ENCODE measurements at regions not wholly inside any gene's neighbourhood (a gene's known extent, or its start where the extent isn't known, plus 50 kb on each side); places are given as distances from the start of the nearest gene placed in this dataset.
"Not testable (repeated sequence)": the region's sequence is repeated elsewhere in the genome, so short reads cannot be mapped to it uniquely, and the experiment has no call there.

DNA sequence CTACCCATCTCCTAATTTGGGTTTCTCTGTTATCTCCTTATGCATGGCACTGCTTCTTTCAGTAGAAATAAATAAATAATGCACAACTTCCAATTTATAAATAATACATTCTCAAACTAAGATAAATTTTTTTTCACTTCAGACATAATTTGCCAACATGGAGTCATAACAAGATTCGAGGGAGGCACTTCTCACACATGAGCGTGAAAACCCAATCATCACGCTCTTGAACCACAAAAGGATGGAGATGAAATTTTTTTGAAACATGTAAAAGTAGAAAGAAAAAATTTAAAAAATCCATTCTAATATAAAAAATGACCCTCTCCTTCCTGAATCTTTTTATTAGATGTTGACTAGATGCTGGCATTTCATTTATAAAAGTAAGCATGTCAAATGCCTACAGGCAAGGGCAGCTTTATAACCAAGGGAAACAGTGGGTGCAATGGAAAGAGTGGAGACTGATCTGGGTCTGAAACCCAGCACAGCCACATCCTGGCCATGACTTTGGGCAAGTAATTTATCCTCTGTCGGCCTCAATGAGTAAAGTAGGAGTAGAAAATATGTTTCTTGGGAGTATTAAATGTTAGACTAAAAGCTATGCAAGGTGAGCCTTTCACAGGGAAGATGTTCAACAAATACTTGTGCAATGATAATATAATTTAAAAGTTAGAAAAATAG is 185.0 kb downstream of the STK31 start:
- Mint-ChIP-seq H3K4me3 (peak overlapping the region in 5 of 10 donors; percentile 3 to 59 (median 41)), H3K4me1 (peaks cover 10 to 34% (median 30%) of the 10 kb centered on the region in 7 donors), H3K27ac (peak overlapping the region in 1 of 9 donors; percentile 50), H3K36me3 (no peaks in the 10 kb centered on the region), H3K9me3 (peaks cover 0 to 3% (median 0%) of the 10 kb centered on the region in 11 donors), H3K27me3 (peaks cover 6 to 25% (median 18%) of the 10 kb centered on the region in 5 donors)
- Histone ChIP-seq H3K4me3 (ENCODE audit: low read length) (no peak overlapping the region), H3K27me3 (ENCODE audit: control insufficient read depth in 2 of 2, insufficient read depth in 2 of 2, low read length in 2 of 2) (no peaks in the 10 kb centered on the region), H3K27ac (ENCODE audit: low read depth, low read length) (no peak overlapping the region), H3K9me3 (ENCODE audit: control insufficient read depth in 2 of 3, low read length in 3 of 3) (no peaks in the 10 kb centered on the region), H3K4me1 (ENCODE audit: control insufficient read depth in 2 of 2, insufficient read depth in 2 of 2, low read length in 2 of 2) (peaks cover 4 to 16% of the 10 kb centered on the region in 2 donors), H3K36me3 (ENCODE audit: control insufficient read depth in 2 of 3, insufficient read depth in 3 of 3, low read length in 3 of 3) (no peaks in the 10 kb centered on the region)
- DNase-seq (no peak), ATAC-seq (no peak)
- CTCF ChIA-PET, result no interaction called here
- POLR2A ChIA-PET, result no interaction called here
- intact Hi-C loops (cut with micrococcal nuclease), result no loop called here

DNA sequence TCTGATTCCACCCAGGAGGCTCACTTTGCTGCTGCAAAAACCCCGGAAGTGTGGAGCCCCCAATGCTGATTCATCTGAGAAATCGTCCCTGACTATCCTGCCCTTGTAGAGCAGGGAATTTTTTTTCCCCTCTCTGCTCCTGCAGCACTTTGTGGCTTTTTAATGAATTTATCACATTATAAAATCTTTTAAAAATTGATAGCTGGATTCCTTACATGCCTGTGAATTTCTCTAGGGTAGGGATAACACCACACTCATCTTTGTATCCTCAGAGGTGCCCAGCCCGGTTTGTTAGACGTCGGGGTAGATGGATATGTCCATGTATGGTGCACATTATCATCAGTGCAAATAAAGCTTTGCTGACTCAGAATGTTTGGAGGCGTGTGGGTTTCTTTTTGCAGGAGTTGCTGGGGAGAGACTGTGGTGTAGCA is 185.7 kb downstream of the STK31 start:
- Mint-ChIP-seq H3K27me3 (peaks cover 5 to 24% (median 18%) of the 10 kb centered on the region in 5 donors), H3K36me3 (no peaks in the 10 kb centered on the region), H3K4me3 (no peak overlapping the region), H3K9me3 (peaks cover 0 to 1% (median 0%) of the 10 kb centered on the region in 11 donors), H3K4me1 (peaks cover 10 to 34% (median 30%) of the 10 kb centered on the region in 7 donors), H3K27ac (no peak overlapping the region)
- Histone ChIP-seq H3K27ac (ENCODE audit: low read depth, low read length) (no peak overlapping the region), H3K27me3 (ENCODE audit: control insufficient read depth in 2 of 2, insufficient read depth in 2 of 2, low read length in 2 of 2) (no peaks in the 10 kb centered on the region), H3K4me3 (ENCODE audit: low read length) (no peak overlapping the region), H3K4me1 (ENCODE audit: control insufficient read depth in 2 of 2, insufficient read depth in 2 of 2, low read length in 2 of 2) (peaks cover 4 to 16% of the 10 kb centered on the region in 2 donors), H3K9me3 (ENCODE audit: control insufficient read depth in 2 of 3, low read length in 3 of 3) (no peaks in the 10 kb centered on the region), H3K36me3 (ENCODE audit: control insufficient read depth in 2 of 3, insufficient read depth in 3 of 3, low read length in 3 of 3) (no peaks in the 10 kb centered on the region)
- POLR2A ChIA-PET, result no interaction called here
- no peak for DNase-seq
- no peak for ATAC-seq
- intact Hi-C loops (cut with micrococcal nuclease), result no loop called here
- CTCF ChIA-PET, result no interaction called here

GRCh38 chr7:23898619-23899018 is 188.6 kb downstream of the STK31 start:
- ChIA-PET CTCF (no interaction called here), POLR2A (no interaction called here)
- no peaks in the 10 kb centered on the region for H3K36me3 ChIP-seq (ENCODE audit: control insufficient read depth in 2 of 3, insufficient read depth in 3 of 3, low read length in 3 of 3)
- ATAC-seq (no peak), DNase-seq (no peak)
- peaks cover 0 to 1% (median 0%) of the 10 kb centered on the region in 11 donors for H3K9me3 Mint-ChIP-seq
- H3K27me3 ChIP-seq (ENCODE audit: control insufficient read depth in 2 of 2, insufficient read depth in 2 of 2, low read length in 2 of 2), result no peaks in the 10 kb centered on the region
- H3K4me3 ChIP-seq (ENCODE audit: low read length), result no peak overlapping the region
- intact Hi-C loops (cut with micrococcal nuclease), result no loop called here
- peaks cover 4 to 16% of the 10 kb centered on the region in 2 donors for H3K4me1 ChIP-seq (ENCODE audit: control insufficient read depth in 2 of 2, insufficient read depth in 2 of 2, low read length in 2 of 2)
- H3K4me1 Mint-ChIP-seq, result peaks cover 10 to 25% (median 21%) of the 10 kb centered on the region in 7 donors
- no peaks in the 10 kb centered on the region for H3K36me3 Mint-ChIP-seq
- no peak overlapping the region for H3K4me3 Mint-ChIP-seq
- peaks cover 0 to 35% (median 19%) of the 10 kb centered on the region in 5 donors for H3K27me3 Mint-ChIP-seq
- H3K9me3 ChIP-seq (ENCODE audit: control insufficient read depth in 2 of 3, low read length in 3 of 3), result no peaks in the 10 kb centered on the region
- no peak overlapping the region for H3K27ac Mint-ChIP-seq
- no peak overlapping the region for H3K27ac ChIP-seq (ENCODE audit: low read depth, low read length)

DNA sequence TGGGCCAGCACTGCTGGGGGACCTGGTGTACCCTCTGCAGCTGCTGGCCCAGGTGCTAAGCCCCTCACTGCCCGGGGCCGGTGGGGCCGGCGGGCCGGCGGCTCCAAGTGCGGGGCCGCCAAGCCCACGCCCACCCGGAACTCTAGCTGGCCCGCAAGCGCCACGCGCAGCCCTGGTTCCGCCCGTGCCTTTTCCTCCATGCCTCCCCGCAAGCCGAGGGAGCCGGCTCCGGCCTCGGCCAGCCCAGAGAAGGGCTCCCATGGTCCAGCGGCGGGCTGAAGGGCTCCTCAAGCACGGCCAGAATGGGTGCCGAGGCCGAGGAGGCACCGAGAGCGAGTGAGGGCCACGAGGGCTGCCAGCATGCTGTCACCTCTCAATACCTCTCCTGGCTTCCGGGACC is 194.9 kb downstream of the STK31 start:
- POLR2A ChIA-PET; H3K27me3 ChIP-seq (ENCODE audit: control insufficient read depth in 2 of 2, insufficient read depth in 2 of 2, low read length in 2 of 2); H3K9me3 ChIP-seq (ENCODE audit: control insufficient read depth in 2 of 3, low read length in 3 of 3); H3K9me3 Mint-ChIP-seq; CTCF ChIA-PET; DNase-seq; H3K36me3 Mint-ChIP-seq; H3K36me3 ChIP-seq (ENCODE audit: control insufficient read depth in 2 of 3, insufficient read depth in 3 of 3, low read length in 3 of 3); H3K4me3 ChIP-seq (ENCODE audit: low read length); intact Hi-C loops (cut with micrococcal nuclease); H3K27ac ChIP-seq (ENCODE audit: low read depth, low read length); H3K27ac Mint-ChIP-seq; H3K4me1 ChIP-seq (ENCODE audit: control insufficient read depth in 2 of 2, insufficient read depth in 2 of 2, low read length in 2 of 2); ATAC-seq; H3K4me3 Mint-ChIP-seq; H3K4me1 Mint-ChIP-seq: not testable (repeated sequence)
- peaks cover 5 to 44% (median 25%) of the 10 kb centered on the region in 5 donors for H3K27me3 Mint-ChIP-seq

DNA sequence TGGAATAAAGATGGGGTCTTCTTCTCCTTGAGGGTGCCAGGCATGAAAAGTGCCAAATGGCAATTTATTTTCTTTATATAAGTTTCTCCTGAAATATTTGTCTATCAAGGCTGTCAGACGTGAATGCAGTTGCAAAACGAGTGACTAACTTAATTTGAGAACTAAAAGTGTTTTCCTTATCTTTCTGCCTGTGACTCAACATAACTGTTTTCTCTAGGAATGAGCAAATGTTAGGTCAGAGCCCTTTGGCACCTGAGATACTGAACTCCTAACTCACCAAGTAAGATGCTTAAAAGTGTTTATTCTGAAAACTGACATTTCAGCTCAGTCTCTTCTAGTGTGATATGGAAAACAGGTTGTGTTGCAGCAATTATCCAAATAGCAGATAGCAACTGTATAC is 197.0 kb downstream of the STK31 start:
- Histone ChIP-seq H3K36me3 (ENCODE audit: control insufficient read depth in 2 of 3, insufficient read depth in 3 of 3, low read length in 3 of 3) (no peaks in the 10 kb centered on the region), H3K9me3 (ENCODE audit: control insufficient read depth in 2 of 3, low read length in 3 of 3) (no peaks in the 10 kb centered on the region), H3K27me3 (ENCODE audit: control insufficient read depth in 2 of 2, insufficient read depth in 2 of 2, low read length in 2 of 2) (no peaks in the 10 kb centered on the region), H3K4me1 (ENCODE audit: control insufficient read depth in 2 of 2, insufficient read depth in 2 of 2, low read length in 2 of 2) (no peaks in the 10 kb centered on the region), H3K27ac (ENCODE audit: low read depth, low read length) (no peak overlapping the region), H3K4me3 (ENCODE audit: low read length) (no peak overlapping the region)
- intact Hi-C loops (cut with micrococcal nuclease), result no loop called here
- Mint-ChIP-seq H3K4me3 (no peak overlapping the region), H3K27ac (no peak overlapping the region), H3K27me3 (peaks cover 5 to 32% (median 20%) of the 10 kb centered on the region in 5 donors), H3K36me3 (no peaks in the 10 kb centered on the region), H3K9me3 (peaks cover 0 to 1% (median 0%) of the 10 kb centered on the region in 11 donors), H3K4me1 (peaks cover 0 to 2% (median 0%) of the 10 kb centered on the region in 7 donors)
- CTCF ChIA-PET, result no interaction called here
- DNase-seq (no peak), ATAC-seq (no peak)
- POLR2A ChIA-PET, result no interaction called here

GRCh38 chr7:23909426-23909825 is 199.4 kb downstream of the STK31 start:
- no peak for DNase-seq
- CTCF ChIA-PET, result no interaction called here
- peaks cover under 1 to 18% (median 7%) of the 10 kb centered on the region in 5 donors for H3K27me3 Mint-ChIP-seq

GRCh38 chr7:23912065-23912464 is 202.0 kb downstream of the STK31 start:
- CTCF ChIA-PET, result no interaction called here
- no peak for ATAC-seq
- H3K4me3 ChIP-seq (ENCODE audit: low read length), result no peak overlapping the region

More at GRCh38 chr7:23909426-23909825, 199.4 kb downstream of the STK31 start:
- H3K4me3 Mint-ChIP-seq, result no peak overlapping the region
- H3K4me1 ChIP-seq (ENCODE audit: control insufficient read depth in 2 of 2, insufficient read depth in 2 of 2, low read length in 2 of 2), result no peaks in the 10 kb centered on the region
- no peaks in the 10 kb centered on the region for H3K36me3 Mint-ChIP-seq
- H3K27ac Mint-ChIP-seq, result no peak overlapping the region
- no peaks in the 10 kb centered on the region for H3K36me3 ChIP-seq (ENCODE audit: control insufficient read depth in 2 of 3, insufficient read depth in 3 of 3, low read length in 3 of 3)
- no peak overlapping the region for H3K4me3 ChIP-seq (ENCODE audit: low read length)
- H3K4me1 Mint-ChIP-seq, result no peaks in the 10 kb centered on the region
- intact Hi-C loops (cut with micrococcal nuclease), result no loop called here
- no peak overlapping the region for H3K27ac ChIP-seq (ENCODE audit: low read depth, low read length)
- POLR2A ChIA-PET, result no interaction called here
- peaks cover 0 to 7% (median 1%) of the 10 kb centered on the region in 11 donors for H3K9me3 Mint-ChIP-seq
- H3K9me3 ChIP-seq (ENCODE audit: control insufficient read depth in 2 of 3, low read length in 3 of 3), result no peaks in the 10 kb centered on the region
- no peaks in the 10 kb centered on the region for H3K27me3 ChIP-seq (ENCODE audit: control insufficient read depth in 2 of 2, insufficient read depth in 2 of 2, low read length in 2 of 2)
- ATAC-seq, result no peak

More at GRCh38 chr7:23912065-23912464, 202.0 kb downstream of the STK31 start:
- intact Hi-C loops (cut with micrococcal nuclease), result no loop called here
- H3K27ac Mint-ChIP-seq, result no peak overlapping the region
- H3K4me1 Mint-ChIP-seq, result no peaks in the 10 kb centered on the region
- H3K9me3 Mint-ChIP-seq, result peaks cover 0 to 7% (median 2%) of the 10 kb centered on the region in 11 donors
- H3K4me3 Mint-ChIP-seq, result no peak overlapping the region
- H3K36me3 Mint-ChIP-seq, result no peaks in the 10 kb centered on the region
- DNase-seq, result no peak
- POLR2A ChIA-PET, result no interaction called here
- Histone ChIP-seq H3K27ac (ENCODE audit: low read depth, low read length) (no peak overlapping the region), H3K27me3 (ENCODE audit: control insufficient read depth in 2 of 2, insufficient read depth in 2 of 2, low read length in 2 of 2) (no peaks in the 10 kb centered on the region), H3K9me3 (ENCODE audit: control insufficient read depth in 2 of 3, low read length in 3 of 3) (no peaks in the 10 kb centered on the region), H3K4me1 (ENCODE audit: control insufficient read depth in 2 of 2, insufficient read depth in 2 of 2, low read length in 2 of 2) (no peaks in the 10 kb centered on the region), H3K36me3 (ENCODE audit: control insufficient read depth in 2 of 3, insufficient read depth in 3 of 3, low read length in 3 of 3) (no peaks in the 10 kb centered on the region)
- peaks cover 4 to 29% (median 12%) of the 10 kb centered on the region in 5 donors for H3K27me3 Mint-ChIP-seq

Measured in naive thymus-derived CD4-positive, alpha-beta T cell (primary cell).